PC-3 (cell line): ENCODE measurements at regions not wholly inside any gene's neighbourhood (a gene's known extent, or its start where the extent isn't known, plus 50 kb on each side); places are given as distances from the start of the nearest gene placed in this dataset.

Source experiments
- EZH2 ChIP-seq: fragments of 300-600 bp; sonication (generic); IDR thresholded peaks from one replicate; pipeline ENCODE4 v1.6.1; 2017; ENCODE audit warnings: antibody characterized with exemption, mild to moderate bottlenecking, low read length; ENCODE audit not compliant: unreplicated experiment
- EZH2phosphoT487 ChIP-seq: fragments of 300-600 bp; sonication (generic); IDR thresholded peaks from 2 replicates; pipeline ENCODE4 v1.6.1; 2018; ENCODE audit warnings: mild to moderate bottlenecking, antibody characterized with exemption, low read length, borderline replicate concordance
- TF ChIP-seq, protein P1 (sequence below): fragments of 300-600 bp; sonication (generic); conservative IDR thresholded peaks from 2 replicates; pipeline ENCODE4 v1.5.1; 2017; ENCODE audit warnings: antibody characterized with exemption, low read depth, mild to moderate bottlenecking, low read length

- TF ChIP-seq, protein P1, sequence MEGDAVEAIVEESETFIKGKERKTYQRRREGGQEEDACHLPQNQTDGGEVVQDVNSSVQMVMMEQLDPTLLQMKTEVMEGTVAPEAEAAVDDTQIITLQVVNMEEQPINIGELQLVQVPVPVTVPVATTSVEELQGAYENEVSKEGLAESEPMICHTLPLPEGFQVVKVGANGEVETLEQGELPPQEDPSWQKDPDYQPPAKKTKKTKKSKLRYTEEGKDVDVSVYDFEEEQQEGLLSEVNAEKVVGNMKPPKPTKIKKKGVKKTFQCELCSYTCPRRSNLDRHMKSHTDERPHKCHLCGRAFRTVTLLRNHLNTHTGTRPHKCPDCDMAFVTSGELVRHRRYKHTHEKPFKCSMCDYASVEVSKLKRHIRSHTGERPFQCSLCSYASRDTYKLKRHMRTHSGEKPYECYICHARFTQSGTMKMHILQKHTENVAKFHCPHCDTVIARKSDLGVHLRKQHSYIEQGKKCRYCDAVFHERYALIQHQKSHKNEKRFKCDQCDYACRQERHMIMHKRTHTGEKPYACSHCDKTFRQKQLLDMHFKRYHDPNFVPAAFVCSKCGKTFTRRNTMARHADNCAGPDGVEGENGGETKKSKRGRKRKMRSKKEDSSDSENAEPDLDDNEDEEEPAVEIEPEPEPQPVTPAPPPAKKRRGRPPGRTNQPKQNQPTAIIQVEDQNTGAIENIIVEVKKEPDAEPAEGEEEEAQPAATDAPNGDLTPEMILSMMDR, result no peak
- TF ChIP-seq EZH2phosphoT487, result no peak
- TF ChIP-seq EZH2, result no peak
These were observed 488.0 kb upstream of the NOX3 start for GRCh38 chr6:155943635-155944034.
